ENCODE measurements at regions not wholly inside any gene's neighbourhood (a gene's known extent, or its start where the extent isn't known, plus 50 kb on each side); places are given as distances from the start of the nearest gene placed in this dataset.

DNA sequence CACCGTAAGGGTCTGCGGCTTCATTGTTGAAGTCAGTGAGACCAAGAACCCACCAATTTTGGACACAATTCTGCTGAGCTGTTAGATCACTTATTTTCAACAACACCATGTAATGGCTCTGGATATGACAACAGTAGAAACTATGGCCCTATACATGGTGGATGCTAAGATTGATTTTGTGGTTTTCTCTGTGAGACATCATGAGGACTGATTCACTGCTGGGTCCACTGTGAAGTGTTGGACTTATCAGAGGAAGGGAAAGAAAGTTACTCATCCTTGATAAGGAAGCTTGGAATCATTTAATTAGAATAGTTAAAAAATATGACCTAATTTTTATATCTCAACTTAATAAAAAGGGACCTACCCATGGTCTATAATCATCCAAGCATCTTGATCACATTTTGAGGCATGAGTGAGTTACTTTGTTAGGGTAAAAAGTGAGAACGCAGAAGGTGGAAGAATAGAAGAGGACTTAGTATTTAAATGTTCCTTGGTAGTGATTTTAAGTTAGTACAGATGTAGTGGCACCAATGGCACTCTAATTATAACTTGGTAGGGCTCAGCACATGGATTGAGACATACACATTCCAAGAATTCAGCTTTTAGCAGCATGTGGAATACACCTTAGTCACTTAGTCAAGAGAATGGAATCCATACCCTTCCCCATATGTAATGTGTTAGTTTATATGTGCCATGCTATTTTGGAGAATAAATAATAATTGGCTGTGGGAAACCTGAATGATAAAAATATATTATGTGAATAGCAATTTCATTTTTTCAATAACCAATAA is 123.5 kb upstream of the CD180 start:
- H3K27me3 ChIP-seq (ENCODE audit: low read length), result no peaks in the 10 kb centered on the region
- H3K9ac ChIP-seq (ENCODE audit: low read length), result no peak overlapping the region
- TF ChIP-seq, protein P1, sequence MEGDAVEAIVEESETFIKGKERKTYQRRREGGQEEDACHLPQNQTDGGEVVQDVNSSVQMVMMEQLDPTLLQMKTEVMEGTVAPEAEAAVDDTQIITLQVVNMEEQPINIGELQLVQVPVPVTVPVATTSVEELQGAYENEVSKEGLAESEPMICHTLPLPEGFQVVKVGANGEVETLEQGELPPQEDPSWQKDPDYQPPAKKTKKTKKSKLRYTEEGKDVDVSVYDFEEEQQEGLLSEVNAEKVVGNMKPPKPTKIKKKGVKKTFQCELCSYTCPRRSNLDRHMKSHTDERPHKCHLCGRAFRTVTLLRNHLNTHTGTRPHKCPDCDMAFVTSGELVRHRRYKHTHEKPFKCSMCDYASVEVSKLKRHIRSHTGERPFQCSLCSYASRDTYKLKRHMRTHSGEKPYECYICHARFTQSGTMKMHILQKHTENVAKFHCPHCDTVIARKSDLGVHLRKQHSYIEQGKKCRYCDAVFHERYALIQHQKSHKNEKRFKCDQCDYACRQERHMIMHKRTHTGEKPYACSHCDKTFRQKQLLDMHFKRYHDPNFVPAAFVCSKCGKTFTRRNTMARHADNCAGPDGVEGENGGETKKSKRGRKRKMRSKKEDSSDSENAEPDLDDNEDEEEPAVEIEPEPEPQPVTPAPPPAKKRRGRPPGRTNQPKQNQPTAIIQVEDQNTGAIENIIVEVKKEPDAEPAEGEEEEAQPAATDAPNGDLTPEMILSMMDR (IDR thresholded peaks at IDR 0.05; ENCODE audit: insufficient read depth, low read length, poor library complexity, severe bottlenecking), result no peak
- no peak for TF ChIP-seq EZH2phosphoT487 (conservative IDR thresholded peaks at IDR 0.05; ENCODE audit: low read length)
- no peak overlapping the region for H3K4me3 ChIP-seq (ENCODE audit: insufficient read depth, low read length, poor library complexity, severe bottlenecking)
- H3F3A ChIP-seq (ENCODE audit: insufficient read depth), result no peaks in the 10 kb centered on the region
- H3K9me3 ChIP-seq (ENCODE audit: insufficient read depth, low read length), result no peaks in the 10 kb centered on the region
- no peaks in the 10 kb centered on the region for H3K79me2 ChIP-seq (ENCODE audit: insufficient read depth, low read length)
- no peak overlapping the region for H3K4me2 ChIP-seq (ENCODE audit: low read depth, low read length, poor library complexity, severe bottlenecking)
- no peaks in the 10 kb centered on the region for H3K36me3 ChIP-seq (ENCODE audit: low read length)
- no peaks in the 10 kb centered on the region for H4K20me1 ChIP-seq (ENCODE audit: low read depth, low read length)
- H3K9me2 ChIP-seq (replicated peaks; ENCODE audit: insufficient read depth, low read length), result no peaks in the 10 kb centered on the region
- no peak overlapping the region for H3K27ac ChIP-seq (ENCODE audit: low read depth, low read length)
- no peak overlapping the region for H2AFZ ChIP-seq (ENCODE audit: low read depth, low read length, severe bottlenecking)

GRCh38 chr5:67318746-67319145 is 122.1 kb upstream of the CD180 start:
- Histone ChIP-seq H3K36me3 (ENCODE audit: low read length) (no peaks in the 10 kb centered on the region), H3K79me2 (ENCODE audit: insufficient read depth, low read length) (no peaks in the 10 kb centered on the region), H3K4me3 (ENCODE audit: insufficient read depth, low read length, poor library complexity, severe bottlenecking) (no peak overlapping the region), H3K9me2 (replicated peaks; ENCODE audit: insufficient read depth, low read length) (no peaks in the 10 kb centered on the region), H4K20me1 (ENCODE audit: low read depth, low read length) (no peaks in the 10 kb centered on the region), H3K27me3 (ENCODE audit: low read length) (no peaks in the 10 kb centered on the region), H3K9me3 (ENCODE audit: insufficient read depth, low read length) (no peaks in the 10 kb centered on the region), H3K4me2 (ENCODE audit: low read depth, low read length, poor library complexity, severe bottlenecking) (no peak overlapping the region), H3K9ac (ENCODE audit: low read length) (no peak overlapping the region), H2AFZ (ENCODE audit: low read depth, low read length, severe bottlenecking) (no peak overlapping the region), H3F3A (ENCODE audit: insufficient read depth) (no peaks in the 10 kb centered on the region), H3K27ac (ENCODE audit: low read depth, low read length) (no peak overlapping the region)
- TF ChIP-seq, protein P1 (IDR thresholded peaks at IDR 0.05; ENCODE audit: insufficient read depth, low read length, poor library complexity, severe bottlenecking), result no peak
- TF ChIP-seq EZH2phosphoT487 (conservative IDR thresholded peaks at IDR 0.05; ENCODE audit: low read length), result no peak

DNA sequence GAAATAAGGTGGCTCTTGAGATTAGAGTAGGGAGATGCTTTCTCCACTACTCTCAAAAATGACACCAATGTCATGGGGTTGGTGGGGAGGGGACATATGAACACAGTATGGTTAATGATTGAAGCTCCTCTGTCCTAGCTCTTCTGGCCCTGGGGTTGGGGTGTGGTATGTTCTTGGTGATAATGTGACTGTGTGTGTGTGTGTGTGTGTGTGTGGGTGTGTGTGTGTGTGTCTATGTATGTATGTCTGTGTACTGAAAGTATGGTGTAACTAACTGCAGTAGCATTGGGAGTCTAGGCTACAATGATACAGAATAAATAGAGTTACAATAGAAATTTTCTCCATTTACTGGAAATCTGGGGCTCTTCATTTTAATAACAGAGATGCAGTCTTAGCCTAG is 121.0 kb upstream of the CD180 start:
- no peak for TF ChIP-seq EZH2phosphoT487 (conservative IDR thresholded peaks at IDR 0.05; ENCODE audit: low read length)
- TF ChIP-seq, protein P1 (IDR thresholded peaks at IDR 0.05; ENCODE audit: insufficient read depth, low read length, poor library complexity, severe bottlenecking), result no peak
- no peaks in the 10 kb centered on the region for H3F3A ChIP-seq (ENCODE audit: insufficient read depth)
- H3K4me2 ChIP-seq (ENCODE audit: low read depth, low read length, poor library complexity, severe bottlenecking), result no peak overlapping the region
- no peaks in the 10 kb centered on the region for H4K20me1 ChIP-seq (ENCODE audit: low read depth, low read length)
- no peaks in the 10 kb centered on the region for H3K79me2 ChIP-seq (ENCODE audit: insufficient read depth, low read length)
- H3K36me3 ChIP-seq (ENCODE audit: low read length), result no peaks in the 10 kb centered on the region
- no peak overlapping the region for H2AFZ ChIP-seq (ENCODE audit: low read depth, low read length, severe bottlenecking)
- H3K27me3 ChIP-seq (ENCODE audit: low read length), result no peaks in the 10 kb centered on the region
- no peaks in the 10 kb centered on the region for H3K9me2 ChIP-seq (replicated peaks; ENCODE audit: insufficient read depth, low read length)
- H3K9me3 ChIP-seq (ENCODE audit: insufficient read depth, low read length), result no peaks in the 10 kb centered on the region
- no peak overlapping the region for H3K27ac ChIP-seq (ENCODE audit: low read depth, low read length)
- H3K4me3 ChIP-seq (ENCODE audit: insufficient read depth, low read length, poor library complexity, severe bottlenecking), result no peak overlapping the region
- no peak overlapping the region for H3K9ac ChIP-seq (ENCODE audit: low read length)
